ENCODE measurements at regions not wholly inside any gene's neighbourhood (a gene's known extent, or its start where the extent isn't known, plus 50 kb on each side); places are given as distances from the start of the nearest gene placed in this dataset.

GRCh38 chr2:146532009-146532408 is 1312.8 kb upstream of the ACVR2A start:
- peak; percentile 16 for DNase-seq
- Histone ChIP-seq H3K36me3 (no peaks in the 10 kb centered on the region), H3K4me3 (ENCODE audit: low read depth, low read length) (no peak overlapping the region), H3K27ac (no peak overlapping the region), H3K27me3 (ENCODE audit: insufficient read depth, low read depth, severe bottlenecking) (no peaks in the 10 kb centered on the region), H3K9me3 (ENCODE audit: severe bottlenecking) (no peaks in the 10 kb centered on the region)
- TF ChIP-seq CTCF (IDR thresholded peaks at IDR 0.05; ENCODE audit: low read depth, low read length), result no peak

GRCh38 chr2:146530886-146531285 is 1313.9 kb upstream of the ACVR2A start:
- DNase-seq, result no peak
- no peaks in the 10 kb centered on the region for H3K27me3 ChIP-seq (ENCODE audit: insufficient read depth, low read depth, severe bottlenecking)

GRCh38 chr2:146527166-146527565 is 1317.7 kb upstream of the ACVR2A start:
- Histone ChIP-seq H3K36me3 (no peaks in the 10 kb centered on the region), H3K27me3 (ENCODE audit: insufficient read depth, low read depth, severe bottlenecking) (no peaks in the 10 kb centered on the region), H3K9me3 (ENCODE audit: severe bottlenecking) (no peaks in the 10 kb centered on the region), H3K27ac (no peak overlapping the region), H3K4me3 (ENCODE audit: low read depth, low read length) (no peak overlapping the region)
- TF ChIP-seq CTCF (IDR thresholded peaks at IDR 0.05; ENCODE audit: low read depth, low read length), result no peak
- DNase-seq, result no peak

More at GRCh38 chr2:146530886-146531285, 1313.9 kb upstream of the ACVR2A start:
- Histone ChIP-seq H3K9me3 (ENCODE audit: severe bottlenecking) (no peaks in the 10 kb centered on the region), H3K4me3 (ENCODE audit: low read depth, low read length) (no peak overlapping the region), H3K36me3 (no peaks in the 10 kb centered on the region), H3K27ac (no peak overlapping the region)
- TF ChIP-seq CTCF (IDR thresholded peaks at IDR 0.05; ENCODE audit: low read depth, low read length), result no peak

GRCh38 chr2:146523196-146523595 is 1321.6 kb upstream of the ACVR2A start:
- Histone ChIP-seq H3K9me3 (ENCODE audit: severe bottlenecking) (no peaks in the 10 kb centered on the region), H3K4me3 (ENCODE audit: low read depth, low read length) (no peak overlapping the region), H3K27ac (no peak overlapping the region), H3K36me3 (no peaks in the 10 kb centered on the region), H3K27me3 (ENCODE audit: insufficient read depth, low read depth, severe bottlenecking) (no peaks in the 10 kb centered on the region)
- no peak for DNase-seq
- no peak for TF ChIP-seq CTCF (IDR thresholded peaks at IDR 0.05; ENCODE audit: low read depth, low read length)

- Histone ChIP-seq H3K27ac (no peak overlapping the region), H3K4me3 (ENCODE audit: low read depth, low read length) (no peak overlapping the region), H3K36me3 (no peaks in the 10 kb centered on the region), H3K9me3 (ENCODE audit: severe bottlenecking) (no peaks in the 10 kb centered on the region), H3K27me3 (ENCODE audit: insufficient read depth, low read depth, severe bottlenecking) (no peaks in the 10 kb centered on the region)
- TF ChIP-seq CTCF (IDR thresholded peaks at IDR 0.05; ENCODE audit: low read depth, low read length), result no peak
- DNase-seq, result no peak
Measured at GRCh38 chr2:146506851-146507250, 1338.0 kb upstream of the ACVR2A start.

- Histone ChIP-seq H3K4me3 (ENCODE audit: low read depth, low read length) (no peak overlapping the region), H3K27ac (no peak overlapping the region), H3K9me3 (ENCODE audit: severe bottlenecking) (no peaks in the 10 kb centered on the region), H3K27me3 (ENCODE audit: insufficient read depth, low read depth, severe bottlenecking) (no peaks in the 10 kb centered on the region), H3K36me3 (no peaks in the 10 kb centered on the region)
- no peak for DNase-seq
- no peak for TF ChIP-seq CTCF (IDR thresholded peaks at IDR 0.05; ENCODE audit: low read depth, low read length)
Measured at GRCh38 chr2:146503366-146503765, 1341.5 kb upstream of the ACVR2A start.

Measured in WERI-Rb-1 (cell line).